ENCODE measurements at regions not wholly inside any gene's neighbourhood (a gene's known extent, or its start where the extent isn't known, plus 50 kb on each side); places are given as distances from the start of the nearest gene placed in this dataset.

DNA sequence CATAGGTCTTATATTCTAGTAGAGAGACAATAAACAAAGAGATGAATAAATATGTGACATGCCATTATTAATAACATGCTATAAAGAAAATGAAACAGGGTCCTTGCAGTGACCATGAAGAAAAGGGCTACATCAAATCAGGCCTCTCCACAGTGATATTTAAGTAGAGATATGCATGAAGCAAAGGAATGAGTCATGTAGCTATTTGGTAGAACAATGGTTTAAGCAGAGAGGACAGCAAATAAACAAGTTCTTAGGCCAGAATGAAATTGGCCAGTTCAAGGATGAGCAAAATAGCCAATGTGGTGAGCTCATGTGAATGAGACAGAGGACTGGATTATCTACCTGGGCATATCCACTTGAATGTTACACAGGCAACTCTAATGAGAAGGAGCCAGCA is 172.2 kb upstream of the FERD3L start:
- TF ChIP-seq, protein P1, sequence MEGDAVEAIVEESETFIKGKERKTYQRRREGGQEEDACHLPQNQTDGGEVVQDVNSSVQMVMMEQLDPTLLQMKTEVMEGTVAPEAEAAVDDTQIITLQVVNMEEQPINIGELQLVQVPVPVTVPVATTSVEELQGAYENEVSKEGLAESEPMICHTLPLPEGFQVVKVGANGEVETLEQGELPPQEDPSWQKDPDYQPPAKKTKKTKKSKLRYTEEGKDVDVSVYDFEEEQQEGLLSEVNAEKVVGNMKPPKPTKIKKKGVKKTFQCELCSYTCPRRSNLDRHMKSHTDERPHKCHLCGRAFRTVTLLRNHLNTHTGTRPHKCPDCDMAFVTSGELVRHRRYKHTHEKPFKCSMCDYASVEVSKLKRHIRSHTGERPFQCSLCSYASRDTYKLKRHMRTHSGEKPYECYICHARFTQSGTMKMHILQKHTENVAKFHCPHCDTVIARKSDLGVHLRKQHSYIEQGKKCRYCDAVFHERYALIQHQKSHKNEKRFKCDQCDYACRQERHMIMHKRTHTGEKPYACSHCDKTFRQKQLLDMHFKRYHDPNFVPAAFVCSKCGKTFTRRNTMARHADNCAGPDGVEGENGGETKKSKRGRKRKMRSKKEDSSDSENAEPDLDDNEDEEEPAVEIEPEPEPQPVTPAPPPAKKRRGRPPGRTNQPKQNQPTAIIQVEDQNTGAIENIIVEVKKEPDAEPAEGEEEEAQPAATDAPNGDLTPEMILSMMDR (IDR thresholded peaks at IDR 0.05), result no peak
- no peak for TF ChIP-seq POLR2A (IDR thresholded peaks at IDR 0.05)
